ENCODE measurements at regions not wholly inside any gene's neighbourhood (a gene's known extent, or its start where the extent isn't known, plus 50 kb on each side); places are given as distances from the start of the nearest gene placed in this dataset.

DNA sequence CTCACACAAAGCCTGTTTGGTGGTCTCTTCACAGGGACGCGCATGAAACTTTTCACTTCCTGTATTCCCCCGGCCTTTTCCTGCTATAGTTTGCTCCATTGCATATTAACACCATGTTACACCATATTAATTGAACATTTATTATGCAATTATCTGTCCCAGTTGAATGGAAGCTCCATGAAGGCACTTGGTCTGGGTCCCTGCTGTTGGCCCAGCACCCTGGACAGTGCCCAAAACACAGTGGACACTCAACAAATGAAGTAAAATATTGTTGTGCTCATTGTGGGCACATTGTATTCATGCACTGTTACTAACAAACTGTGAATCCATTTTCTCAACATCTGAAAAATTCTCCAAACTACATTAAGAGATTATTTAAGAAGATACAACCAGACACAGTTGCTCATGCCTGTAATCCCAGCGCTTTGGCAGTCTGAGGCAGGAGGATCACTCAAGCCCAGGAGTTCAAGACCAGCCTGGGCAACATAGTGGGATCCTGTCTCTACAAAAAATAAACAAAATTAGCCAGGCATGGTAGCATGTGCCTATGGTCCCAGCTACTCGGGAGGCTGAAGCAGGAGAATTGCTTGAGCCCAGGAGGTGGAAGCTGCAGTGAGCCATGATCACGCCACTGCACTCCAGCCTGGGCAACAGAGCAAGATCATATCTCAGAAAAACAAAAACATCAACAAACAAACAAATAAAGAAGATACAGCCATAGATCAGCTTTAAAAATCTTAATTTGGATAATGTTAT, 292.7 kb upstream of the TENM3 start:
- H3K4me3 ChIP-seq (ENCODE audit: low read depth, low read length), result no peak overlapping the region
- H3K36me3 ChIP-seq (ENCODE audit: control insufficient read depth, insufficient read depth, low read length), result no peaks in the 10 kb centered on the region
- 83% methylated on average over 5 of the region's 6 CpGs for WGBS (ENCODE audit: insufficient coverage)
- no peak for DNase-seq (ENCODE audit: low read depth in 4 of 6, low spot score in 6 of 6)
- H3K27me3 ChIP-seq (ENCODE audit: control insufficient read depth, insufficient read depth, low read length), result no peaks in the 10 kb centered on the region
- no peak overlapping the region for H3K27ac ChIP-seq (ENCODE audit: low read depth, low read length)
- H3K4me1 ChIP-seq (ENCODE audit: control insufficient read depth, insufficient read depth, low read length), result peaks cover 4% of the 10 kb centered on the region
- H3K9me3 ChIP-seq (ENCODE audit: control insufficient read depth, insufficient read depth, low read length), result no peaks in the 10 kb centered on the region

- Histone ChIP-seq H3K36me3 (ENCODE audit: control insufficient read depth, insufficient read depth, low read length) (no peaks in the 10 kb centered on the region), H3K4me1 (ENCODE audit: control insufficient read depth, insufficient read depth, low read length) (peaks cover 4% of the 10 kb centered on the region), H3K4me3 (ENCODE audit: low read depth, low read length) (no peak overlapping the region), H3K27ac (ENCODE audit: low read depth, low read length) (no peak overlapping the region), H3K9me3 (ENCODE audit: control insufficient read depth, insufficient read depth, low read length) (no peaks in the 10 kb centered on the region), H3K27me3 (ENCODE audit: control insufficient read depth, insufficient read depth, low read length) (no peaks in the 10 kb centered on the region)
- 74% methylated on average over 3 of the region's 3 CpGs for WGBS (ENCODE audit: insufficient coverage)
- no peak for DNase-seq (ENCODE audit: low read depth in 4 of 6, low spot score in 6 of 6)
Measured at GRCh38 chr4:181951265-181951664, 291.9 kb upstream of the TENM3 start.

DNA sequence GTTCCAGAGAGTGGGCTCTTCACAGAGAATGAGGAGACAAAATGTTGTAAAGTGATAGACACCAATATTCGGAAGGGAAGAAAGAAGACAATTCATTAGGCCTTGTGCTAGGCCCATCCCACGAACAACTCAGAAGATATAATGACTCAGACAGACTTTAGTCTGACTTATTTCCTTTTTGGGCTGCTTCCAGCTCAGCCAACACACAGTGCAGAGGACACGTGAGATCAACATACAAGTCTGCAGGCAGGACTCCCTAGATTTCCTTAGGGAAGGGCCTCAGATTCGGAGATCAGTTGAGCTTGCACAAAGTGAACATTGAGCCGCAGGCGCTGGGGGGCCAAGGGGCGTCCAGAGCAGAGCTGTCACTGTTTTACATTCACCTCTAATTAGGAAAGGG, 290.7 kb upstream of the TENM3 start:
- Histone ChIP-seq H3K27ac (ENCODE audit: low read depth, low read length) (no peak overlapping the region), H3K9me3 (ENCODE audit: control insufficient read depth, insufficient read depth, low read length) (no peaks in the 10 kb centered on the region), H3K4me1 (ENCODE audit: control insufficient read depth, insufficient read depth, low read length) (peaks cover 4% of the 10 kb centered on the region), H3K36me3 (ENCODE audit: control insufficient read depth, insufficient read depth, low read length) (no peaks in the 10 kb centered on the region), H3K4me3 (ENCODE audit: low read depth, low read length) (no peak overlapping the region), H3K27me3 (ENCODE audit: control insufficient read depth, insufficient read depth, low read length) (no peaks in the 10 kb centered on the region)
- 61% methylated on average over 7 of the region's 7 CpGs for WGBS (ENCODE audit: insufficient coverage)
- DNase-seq (ENCODE audit: low read depth in 4 of 6, low spot score in 6 of 6), result peak in 1 of 6 donors; percentile 35

- no CpG with 5 or more reads among the region's 3 CpGs for WGBS (ENCODE audit: insufficient coverage)
- no peak for DNase-seq (ENCODE audit: low read depth in 4 of 6, low spot score in 6 of 6)
- Histone ChIP-seq H3K9me3 (ENCODE audit: control insufficient read depth, insufficient read depth, low read length) (no peaks in the 10 kb centered on the region), H3K4me3 (ENCODE audit: low read depth, low read length) (no peak overlapping the region), H3K36me3 (ENCODE audit: control insufficient read depth, insufficient read depth, low read length) (no peaks in the 10 kb centered on the region), H3K27ac (ENCODE audit: low read depth, low read length) (no peak overlapping the region), H3K4me1 (ENCODE audit: control insufficient read depth, insufficient read depth, low read length) (peaks cover 4% of the 10 kb centered on the region), H3K27me3 (ENCODE audit: control insufficient read depth, insufficient read depth, low read length) (no peaks in the 10 kb centered on the region)
Measured at GRCh38 chr4:181956512-181956911, 286.7 kb upstream of the TENM3 start.

DNA sequence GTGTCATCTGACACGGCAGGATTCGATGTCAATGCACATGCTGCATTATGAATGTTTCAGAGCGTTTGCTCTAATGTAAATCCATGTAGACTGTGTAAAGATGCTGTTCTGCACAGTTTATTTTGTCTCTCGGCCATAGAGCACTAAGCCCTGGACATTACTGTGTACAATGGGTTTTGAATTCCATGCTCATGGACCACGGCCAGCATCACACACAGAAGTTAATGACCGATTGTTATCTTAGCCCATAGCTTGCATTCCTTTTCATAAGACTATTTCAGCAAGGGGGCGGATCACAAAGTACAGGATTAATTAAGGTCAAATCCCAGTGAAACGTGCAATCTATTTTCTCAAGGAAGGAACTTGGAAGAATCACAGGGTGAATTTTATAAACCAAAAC, 286.1 kb upstream of the TENM3 start:
- Histone ChIP-seq H3K36me3 (ENCODE audit: control insufficient read depth, insufficient read depth, low read length) (no peaks in the 10 kb centered on the region), H3K4me1 (ENCODE audit: control insufficient read depth, insufficient read depth, low read length) (peaks cover 4% of the 10 kb centered on the region), H3K9me3 (ENCODE audit: control insufficient read depth, insufficient read depth, low read length) (no peaks in the 10 kb centered on the region), H3K4me3 (ENCODE audit: low read depth, low read length) (no peak overlapping the region), H3K27me3 (ENCODE audit: control insufficient read depth, insufficient read depth, low read length) (no peaks in the 10 kb centered on the region), H3K27ac (ENCODE audit: low read depth, low read length) (no peak overlapping the region)
- DNase-seq (ENCODE audit: low read depth in 4 of 6, low spot score in 6 of 6), result peak in 2 of 6 donors; percentile 55 to 64
- 60% methylated on average over 4 of the region's 8 CpGs for WGBS (ENCODE audit: insufficient coverage)

- H3K4me1 ChIP-seq (ENCODE audit: control insufficient read depth, insufficient read depth, low read length), result no peaks in the 10 kb centered on the region
- WGBS (ENCODE audit: insufficient coverage), result no CpG with 5 or more reads among the region's 2 CpGs
- H3K27ac ChIP-seq (ENCODE audit: low read depth, low read length), result no peak overlapping the region
- no peak overlapping the region for H3K4me3 ChIP-seq (ENCODE audit: low read depth, low read length)
- no peaks in the 10 kb centered on the region for H3K27me3 ChIP-seq (ENCODE audit: control insufficient read depth, insufficient read depth, low read length)
- DNase-seq (ENCODE audit: low read depth in 4 of 6, low spot score in 6 of 6), result no peak
- no peaks in the 10 kb centered on the region for H3K9me3 ChIP-seq (ENCODE audit: control insufficient read depth, insufficient read depth, low read length)
- no peaks in the 10 kb centered on the region for H3K36me3 ChIP-seq (ENCODE audit: control insufficient read depth, insufficient read depth, low read length)
Measured at GRCh38 chr4:181958446-181958845, 284.8 kb upstream of the TENM3 start.

GRCh38 chr4:181959121-181959520, 284.1 kb upstream of the TENM3 start:
- Histone ChIP-seq H3K36me3 (ENCODE audit: control insufficient read depth, insufficient read depth, low read length) (no peaks in the 10 kb centered on the region), H3K4me3 (ENCODE audit: low read depth, low read length) (no peak overlapping the region), H3K27ac (ENCODE audit: low read depth, low read length) (no peak overlapping the region), H3K9me3 (ENCODE audit: control insufficient read depth, insufficient read depth, low read length) (no peaks in the 10 kb centered on the region), H3K4me1 (ENCODE audit: control insufficient read depth, insufficient read depth, low read length) (no peaks in the 10 kb centered on the region), H3K27me3 (ENCODE audit: control insufficient read depth, insufficient read depth, low read length) (no peaks in the 10 kb centered on the region)
- WGBS (ENCODE audit: insufficient coverage), result no CpG with 5 or more reads among the region's 3 CpGs
- no peak for DNase-seq (ENCODE audit: low read depth in 4 of 6, low spot score in 6 of 6)

DNA sequence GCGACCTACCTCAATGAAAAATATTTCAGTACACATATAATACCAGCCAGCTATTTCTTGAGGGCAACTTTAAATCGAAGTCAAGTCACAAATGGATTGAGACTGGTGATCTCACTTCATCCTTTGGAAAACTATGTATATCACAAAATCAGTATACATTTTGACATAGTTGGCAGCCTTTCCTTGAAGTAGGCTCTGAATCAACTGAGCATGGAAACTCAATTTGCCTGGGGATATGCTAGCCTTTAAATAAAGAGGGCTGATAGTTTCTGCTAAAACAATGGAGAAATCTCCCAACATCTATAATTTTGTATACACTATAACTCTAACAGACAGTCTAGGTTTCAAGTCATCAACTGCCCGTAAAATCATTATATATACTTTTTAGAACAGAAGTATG, 282.8 kb upstream of the TENM3 start:
- Histone ChIP-seq H3K4me1 (ENCODE audit: control insufficient read depth, insufficient read depth, low read length) (no peaks in the 10 kb centered on the region), H3K36me3 (ENCODE audit: control insufficient read depth, insufficient read depth, low read length) (no peaks in the 10 kb centered on the region), H3K27ac (ENCODE audit: low read depth, low read length) (no peak overlapping the region), H3K27me3 (ENCODE audit: control insufficient read depth, insufficient read depth, low read length) (no peaks in the 10 kb centered on the region), H3K4me3 (ENCODE audit: low read depth, low read length) (no peak overlapping the region), H3K9me3 (ENCODE audit: control insufficient read depth, insufficient read depth, low read length) (no peaks in the 10 kb centered on the region)
- no peak for DNase-seq (ENCODE audit: low read depth in 4 of 6, low spot score in 6 of 6)
- WGBS (ENCODE audit: insufficient coverage), result no CpG with 5 or more reads among the region's 3 CpGs

GRCh38 chr4:181962321-181962720, 280.9 kb upstream of the TENM3 start:
- Histone ChIP-seq H3K4me3 (ENCODE audit: low read depth, low read length) (no peak overlapping the region), H3K9me3 (ENCODE audit: control insufficient read depth, insufficient read depth, low read length) (no peaks in the 10 kb centered on the region)

DNA sequence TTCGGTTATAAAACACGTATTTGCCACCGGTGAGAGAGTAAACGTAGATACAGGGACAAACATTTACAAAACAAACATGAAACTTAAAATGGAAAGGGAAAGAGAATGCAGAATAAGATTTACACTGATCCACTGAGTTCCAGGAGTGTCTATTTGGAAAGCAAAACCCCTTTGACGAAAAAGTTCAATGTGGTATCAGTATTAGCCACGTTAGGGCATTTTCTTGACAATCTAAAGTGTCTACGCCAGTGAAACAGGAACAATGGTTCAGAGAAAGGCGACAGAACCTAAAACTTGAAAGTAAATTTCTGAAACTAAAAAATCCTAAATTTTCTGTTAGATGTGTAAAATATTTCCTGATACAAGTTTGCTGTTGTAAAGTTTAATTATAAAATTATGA, 278.5 kb upstream of the TENM3 start:
- Histone ChIP-seq H3K27ac (ENCODE audit: low read depth, low read length) (no peak overlapping the region), H3K9me3 (ENCODE audit: control insufficient read depth, insufficient read depth, low read length) (no peaks in the 10 kb centered on the region), H3K4me3 (ENCODE audit: low read depth, low read length) (no peak overlapping the region), H3K36me3 (ENCODE audit: control insufficient read depth, insufficient read depth, low read length) (no peaks in the 10 kb centered on the region), H3K4me1 (ENCODE audit: control insufficient read depth, insufficient read depth, low read length) (no peaks in the 10 kb centered on the region), H3K27me3 (ENCODE audit: control insufficient read depth, insufficient read depth, low read length) (no peaks in the 10 kb centered on the region)
- 88% methylated on average over 4 of the region's 8 CpGs for WGBS (ENCODE audit: insufficient coverage)
- no peak for DNase-seq (ENCODE audit: low read depth in 4 of 6, low spot score in 6 of 6)

More at GRCh38 chr4:181962321-181962720, 280.9 kb upstream of the TENM3 start:
- WGBS (ENCODE audit: insufficient coverage), result 96% methylated on average over 4 of the region's 4 CpGs
- Histone ChIP-seq H3K36me3 (ENCODE audit: control insufficient read depth, insufficient read depth, low read length) (no peaks in the 10 kb centered on the region), H3K27me3 (ENCODE audit: control insufficient read depth, insufficient read depth, low read length) (no peaks in the 10 kb centered on the region), H3K27ac (ENCODE audit: low read depth, low read length) (no peak overlapping the region), H3K4me1 (ENCODE audit: control insufficient read depth, insufficient read depth, low read length) (no peaks in the 10 kb centered on the region)
- no peak for DNase-seq (ENCODE audit: low read depth in 4 of 6, low spot score in 6 of 6)

Measured in spinal cord (tissue), 9 donors.